Liver (tissue), 8 donors: ENCODE measurements at regions not wholly inside any gene's neighbourhood (a gene's known extent, or its start where the extent isn't known, plus 50 kb on each side); places are given as distances from the start of the nearest gene placed in this dataset.

ENCODE experiments used
- DNase-seq: peaks from one replicate; pipeline ENCODE4 v3.0.0-alpha.2; 2017; ENCODE audit warnings: low spot score
- H3K27ac ChIP-seq, 2 donors: one replicate each; pipeline ENCODE4 v1.7.0; 2013; ENCODE audit warnings: inconsistent platforms in 2 of 2, low read length in 2 of 2, control low read depth in 1 of 2, low read depth in 1 of 2, mild to moderate bottlenecking in 1 of 2
- H3K27me3 ChIP-seq, 4 donors: one replicate each; pipeline versions ENCODE4 v1.6.1 to v1.7.0; 2013; ENCODE audit warnings: low read length in 3 of 4, inconsistent platforms in 1 of 4, mild to moderate bottlenecking in 1 of 4, moderate library complexity in 1 of 4; ENCODE audit not compliant: control insufficient read depth in 4 of 4, insufficient read depth in 4 of 4
- H3K36me3 ChIP-seq, 4 donors: one replicate each; pipeline versions ENCODE4 v1.6.1 to v1.7.0; 2013; ENCODE audit warnings: low read length in 3 of 4, mild to moderate bottlenecking in 3 of 4, low read depth in 1 of 4, moderate library complexity in 1 of 4; ENCODE audit not compliant: control insufficient read depth in 4 of 4, insufficient read depth in 3 of 4
- H3K4me1 ChIP-seq, 4 donors: one replicate each; pipeline versions ENCODE4 v1.6.1 to v1.7.0; 2013; ENCODE audit warnings: low read length in 3 of 4, mild to moderate bottlenecking in 3 of 4, moderate library complexity in 1 of 4; ENCODE audit not compliant: control insufficient read depth in 4 of 4, insufficient read depth in 4 of 4
- H3K4me3 ChIP-seq, 3 donors: one replicate each; pipeline versions ENCODE4 v1.6.1 to v1.7.0; 2013; ENCODE audit warnings: low read length in 3 of 3, control low read depth in 1 of 3, low read depth in 1 of 3, mild to moderate bottlenecking in 1 of 3
- H3K9ac ChIP-seq, 2 donors: one replicate each; pipeline ENCODE4 v1.7.0; 2013; ENCODE audit warnings: low read length in 2 of 2, mild to moderate bottlenecking in 2 of 2, moderate library complexity in 2 of 2, control low read depth in 1 of 2, low read depth in 1 of 2
- H3K9me3 ChIP-seq, 4 donors: one replicate each; pipeline versions ENCODE4 v1.6.1 to v1.7.0; 2013; ENCODE audit warnings: low read length in 3 of 4; ENCODE audit not compliant: control insufficient read depth in 4 of 4
- ATF3 ChIP-seq: IDR thresholded peaks from 2 replicates; pipeline ENCODE4 v1.6.1; 2016; ENCODE audit warnings: antibody characterized with exemption
- CTCF ChIP-seq: fragments of 150-350 bp; IDR thresholded peaks from 2 replicates; pipeline ENCODE4 v1.5.1; 2017; ENCODE audit warnings: improper control_type of control experiment, low read depth, low read length; ENCODE audit not compliant: missing input control
- EGR1 ChIP-seq, 2 donors: IDR thresholded peaks; 2 replicates each; pipeline ENCODE4 v1.6.1; 2016 to 2018; ENCODE audit warnings: antibody characterized with exemption in 2 of 2, low read depth in 2 of 2
- FOXA1 ChIP-seq: IDR thresholded peaks from 2 replicates; pipeline ENCODE4 v1.6.1; 2016; ENCODE audit warnings: antibody characterized with exemption
- GABPA ChIP-seq, 2 donors: IDR thresholded peaks in 1 of 2; conservative IDR thresholded peaks in 1 of 2; 2 replicates each; pipeline ENCODE4 v1.6.1; 2016; ENCODE audit warnings: antibody characterized with exemption in 2 of 2, mild to moderate bottlenecking in 1 of 2, moderate library complexity in 1 of 2
- HNF4A ChIP-seq, 2 donors: conservative IDR thresholded peaks; 2 replicates each; pipeline ENCODE4 v1.6.1; 2016; ENCODE audit warnings: antibody characterized with exemption in 2 of 2, mild to moderate bottlenecking in 2 of 2
- JUND ChIP-seq, 2 donors: IDR thresholded peaks; 2 replicates each; pipeline ENCODE4 v1.6.1; 2016; ENCODE audit warnings: antibody characterized with exemption in 2 of 2
- MAX ChIP-seq: IDR thresholded peaks from 2 replicates; pipeline ENCODE4 v1.6.1; 2016; ENCODE audit warnings: antibody characterized with exemption
- NR2F2 ChIP-seq: IDR thresholded peaks from 2 replicates; pipeline ENCODE4 v1.6.1; 2016; ENCODE audit warnings: antibody characterized with exemption
- RAD21 ChIP-seq, 2 donors: IDR thresholded peaks; 2 replicates each; pipeline ENCODE4 v1.6.1; 2016; ENCODE audit warnings: antibody characterized with exemption in 2 of 2, mild to moderate bottlenecking in 2 of 2
- RXRA ChIP-seq, 2 donors: IDR thresholded peaks; 2 replicates each; pipeline ENCODE4 v1.6.1; 2017 to 2018; ENCODE audit warnings: antibody characterized with exemption in 2 of 2, mild to moderate bottlenecking in 1 of 2
- SP1 ChIP-seq: IDR thresholded peaks from 2 replicates; pipeline ENCODE4 v1.6.1; 2018; ENCODE audit warnings: antibody characterized with exemption, mild to moderate bottlenecking
- TAF1 ChIP-seq: conservative IDR thresholded peaks from 2 replicates; pipeline ENCODE4 v1.6.1; 2016; ENCODE audit warnings: antibody characterized with exemption, mild to moderate bottlenecking
- YY1 ChIP-seq: IDR thresholded peaks from 2 replicates; pipeline ENCODE4 v1.6.1; 2016; ENCODE audit warnings: antibody characterized with exemption, mild to moderate bottlenecking
- WGBS: extraction: QIAGEN DNeasy Blood & Tissue Kit; methylation state at CpG from one replicate; pipeline ENCODE4 v1.1.7; 2013; 5-methylcytosine and 5-hydroxymethylcytosine counted together
- TF ChIP-seq, protein P1 (sequence below): IDR thresholded peaks from 2 replicates; pipeline ENCODE4 v1.6.1; 2016; ENCODE audit warnings: antibody characterized with exemption, mild to moderate bottlenecking
- TF ChIP-seq, protein P2 (sequence below): IDR thresholded peaks from 2 replicates; pipeline ENCODE4 v1.6.1; 2016; ENCODE audit warnings: antibody characterized with exemption
- donor health status: healthy.
- donor health status: healthy.
- donor health status: healthy.
- donor health status: healthy.
- donor health status: healthy.

DNA sequence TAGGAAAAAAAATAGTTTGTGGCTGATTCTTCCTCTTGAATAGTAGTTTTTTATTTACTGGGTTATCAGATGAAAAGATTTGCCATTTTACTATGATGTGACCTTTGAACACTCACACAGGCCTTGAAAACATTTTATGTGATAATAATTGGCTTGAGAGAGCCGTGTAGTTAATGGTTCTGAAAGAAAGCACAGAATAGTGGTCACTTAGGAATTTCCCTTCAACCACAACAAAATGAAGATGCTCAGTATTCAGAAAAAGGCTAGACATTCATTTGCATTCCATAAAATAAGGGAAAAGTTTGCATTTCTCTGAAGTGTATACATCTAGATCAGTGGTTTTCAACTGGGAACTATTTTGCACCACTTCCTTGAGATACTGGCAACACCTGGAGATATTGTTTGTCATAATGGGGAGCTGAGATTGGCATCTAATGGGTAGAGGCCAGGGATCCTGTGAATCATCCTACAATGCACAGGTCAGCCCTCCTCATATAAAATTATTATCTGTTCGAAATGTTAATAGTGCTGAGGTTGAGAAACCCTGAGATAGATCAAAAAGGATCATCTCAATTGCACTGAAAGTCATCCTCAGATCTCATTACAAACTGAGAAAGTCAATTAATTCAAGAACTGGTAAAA is 446.4 kb upstream of the CCNG1 start:
- H3K27ac ChIP-seq, result no peak overlapping the region
- H3K4me3 ChIP-seq, result no peak overlapping the region
- H3K36me3 ChIP-seq, result no peaks in the 10 kb centered on the region
- TF ChIP-seq CTCF, result no peak
- TF ChIP-seq, protein P1, sequence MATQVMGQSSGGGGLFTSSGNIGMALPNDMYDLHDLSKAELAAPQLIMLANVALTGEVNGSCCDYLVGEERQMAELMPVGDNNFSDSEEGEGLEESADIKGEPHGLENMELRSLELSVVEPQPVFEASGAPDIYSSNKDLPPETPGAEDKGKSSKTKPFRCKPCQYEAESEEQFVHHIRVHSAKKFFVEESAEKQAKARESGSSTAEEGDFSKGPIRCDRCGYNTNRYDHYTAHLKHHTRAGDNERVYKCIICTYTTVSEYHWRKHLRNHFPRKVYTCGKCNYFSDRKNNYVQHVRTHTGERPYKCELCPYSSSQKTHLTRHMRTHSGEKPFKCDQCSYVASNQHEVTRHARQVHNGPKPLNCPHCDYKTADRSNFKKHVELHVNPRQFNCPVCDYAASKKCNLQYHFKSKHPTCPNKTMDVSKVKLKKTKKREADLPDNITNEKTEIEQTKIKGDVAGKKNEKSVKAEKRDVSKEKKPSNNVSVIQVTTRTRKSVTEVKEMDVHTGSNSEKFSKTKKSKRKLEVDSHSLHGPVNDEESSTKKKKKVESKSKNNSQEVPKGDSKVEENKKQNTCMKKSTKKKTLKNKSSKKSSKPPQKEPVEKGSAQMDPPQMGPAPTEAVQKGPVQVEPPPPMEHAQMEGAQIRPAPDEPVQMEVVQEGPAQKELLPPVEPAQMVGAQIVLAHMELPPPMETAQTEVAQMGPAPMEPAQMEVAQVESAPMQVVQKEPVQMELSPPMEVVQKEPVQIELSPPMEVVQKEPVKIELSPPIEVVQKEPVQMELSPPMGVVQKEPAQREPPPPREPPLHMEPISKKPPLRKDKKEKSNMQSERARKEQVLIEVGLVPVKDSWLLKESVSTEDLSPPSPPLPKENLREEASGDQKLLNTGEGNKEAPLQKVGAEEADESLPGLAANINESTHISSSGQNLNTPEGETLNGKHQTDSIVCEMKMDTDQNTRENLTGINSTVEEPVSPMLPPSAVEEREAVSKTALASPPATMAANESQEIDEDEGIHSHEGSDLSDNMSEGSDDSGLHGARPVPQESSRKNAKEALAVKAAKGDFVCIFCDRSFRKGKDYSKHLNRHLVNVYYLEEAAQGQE, result no peak
- no peak for TF ChIP-seq JUND (IDR thresholded peaks at IDR 0.05)
- TF ChIP-seq MAX, result no peak
- TF ChIP-seq NR2F2, result no peak
- TF ChIP-seq HNF4A (conservative IDR thresholded peaks at IDR 0.05), result no peak
- TF ChIP-seq RXRA (IDR thresholded peaks at IDR 0.05), result no peak
- TF ChIP-seq EGR1 (IDR thresholded peaks at IDR 0.05; ENCODE audit: low read depth in 2 of 2), result no peak
- TF ChIP-seq FOXA1, result no peak
- TF ChIP-seq YY1, result no peak
- no peak for TF ChIP-seq ATF3
- no peak for TF ChIP-seq SP1
- TF ChIP-seq, protein P2, sequence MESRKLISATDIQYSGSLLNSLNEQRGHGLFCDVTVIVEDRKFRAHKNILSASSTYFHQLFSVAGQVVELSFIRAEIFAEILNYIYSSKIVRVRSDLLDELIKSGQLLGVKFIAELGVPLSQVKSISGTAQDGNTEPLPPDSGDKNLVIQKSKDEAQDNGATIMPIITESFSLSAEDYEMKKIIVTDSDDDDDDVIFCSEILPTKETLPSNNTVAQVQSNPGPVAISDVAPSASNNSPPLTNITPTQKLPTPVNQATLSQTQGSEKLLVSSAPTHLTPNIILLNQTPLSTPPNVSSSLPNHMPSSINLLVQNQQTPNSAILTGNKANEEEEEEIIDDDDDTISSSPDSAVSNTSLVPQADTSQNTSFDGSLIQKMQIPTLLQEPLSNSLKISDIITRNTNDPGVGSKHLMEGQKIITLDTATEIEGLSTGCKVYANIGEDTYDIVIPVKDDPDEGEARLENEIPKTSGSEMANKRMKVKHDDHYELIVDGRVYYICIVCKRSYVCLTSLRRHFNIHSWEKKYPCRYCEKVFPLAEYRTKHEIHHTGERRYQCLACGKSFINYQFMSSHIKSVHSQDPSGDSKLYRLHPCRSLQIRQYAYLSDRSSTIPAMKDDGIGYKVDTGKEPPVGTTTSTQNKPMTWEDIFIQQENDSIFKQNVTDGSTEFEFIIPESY, result no peak
- no peak for TF ChIP-seq RAD21 (IDR thresholded peaks at IDR 0.05)
- H3K27me3 ChIP-seq, result no peaks in the 10 kb centered on the region
- H3K9ac ChIP-seq, result no peak overlapping the region
- no peak for DNase-seq
- no peaks in the 10 kb centered on the region for H3K4me1 ChIP-seq
- 78% methylated on average over 2 of the region's 2 CpGs for WGBS
- H3K9me3 ChIP-seq, result peaks cover 0 to 2% (median 0%) of the 10 kb centered on the region in 4 donors

DNA sequence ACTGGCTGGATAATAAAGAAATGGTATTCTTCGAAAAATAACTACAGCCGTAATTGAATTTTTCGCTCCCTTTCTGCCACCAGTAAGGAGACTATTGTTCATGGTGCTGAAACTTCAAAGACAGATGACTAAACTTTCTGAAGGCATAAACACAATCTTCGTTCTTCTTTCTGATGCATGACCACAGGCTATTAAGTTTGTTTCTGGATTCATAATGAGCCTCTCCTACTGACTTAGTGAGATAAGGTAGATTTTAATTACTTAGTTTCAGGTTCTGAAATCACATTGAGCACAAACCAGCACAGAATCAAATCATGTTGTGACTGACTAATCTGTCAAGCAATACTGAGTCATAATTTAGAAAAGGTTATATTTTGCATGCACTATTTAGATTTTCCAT is 441.8 kb upstream of the CCNG1 start:
- H3K4me1 ChIP-seq, result no peaks in the 10 kb centered on the region
- no peak for DNase-seq
- H3K27me3 ChIP-seq, result no peaks in the 10 kb centered on the region
- no peak overlapping the region for H3K27ac ChIP-seq
- 91% methylated on average over 4 of the region's 4 CpGs for WGBS
- H3K9ac ChIP-seq, result no peak overlapping the region
- no peak overlapping the region for H3K4me3 ChIP-seq
- H3K9me3 ChIP-seq, result no peaks in the 10 kb centered on the region
- no peaks in the 10 kb centered on the region for H3K36me3 ChIP-seq
- no peak for TF ChIP-seq CTCF
- TF ChIP-seq TAF1, result no peak
- no peak for TF ChIP-seq MAX
- TF ChIP-seq, protein P1, result no peak
- TF ChIP-seq GABPA (IDR thresholded peaks at IDR 0.05 in 1 of 2, conservative IDR thresholded peaks at IDR 0.05 in 1 of 2), result no peak
- TF ChIP-seq HNF4A (conservative IDR thresholded peaks at IDR 0.05), result no peak
- no peak for TF ChIP-seq JUND (IDR thresholded peaks at IDR 0.05)
